Superior temporal gyrus (tissue), 1 donor: ENCODE measurements at regions not wholly inside any gene's neighbourhood (a gene's known extent, or its start where the extent isn't known, plus 50 kb on each side); places are given as distances from the start of the nearest gene placed in this dataset.

ENCODE experiments used
- DNase-seq: peaks from one replicate; pipeline ENCODE4 v3.0.0-alpha.2; 2016; ENCODE audit errors: extremely low spot score

DNA sequence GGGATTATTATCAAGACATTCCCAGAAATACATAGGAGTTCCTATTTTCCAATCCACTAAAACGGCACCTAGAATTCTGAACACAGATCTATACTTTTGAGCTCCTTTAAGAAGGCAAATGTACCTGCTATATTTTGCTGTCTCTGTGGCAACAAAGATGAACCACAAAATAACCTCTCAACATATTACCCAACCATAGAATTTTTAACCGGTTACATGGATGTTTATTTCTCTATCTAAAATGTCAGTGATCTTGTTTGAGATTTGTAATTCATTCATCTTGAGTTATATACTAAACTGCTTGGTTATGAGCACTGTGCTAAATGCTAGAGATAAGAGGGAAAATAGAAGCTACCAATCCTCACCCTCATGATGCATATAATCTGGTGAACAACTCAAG is 117.5 kb upstream of the HMGCLL1 start:
- DNase-seq = no peak

DNA sequence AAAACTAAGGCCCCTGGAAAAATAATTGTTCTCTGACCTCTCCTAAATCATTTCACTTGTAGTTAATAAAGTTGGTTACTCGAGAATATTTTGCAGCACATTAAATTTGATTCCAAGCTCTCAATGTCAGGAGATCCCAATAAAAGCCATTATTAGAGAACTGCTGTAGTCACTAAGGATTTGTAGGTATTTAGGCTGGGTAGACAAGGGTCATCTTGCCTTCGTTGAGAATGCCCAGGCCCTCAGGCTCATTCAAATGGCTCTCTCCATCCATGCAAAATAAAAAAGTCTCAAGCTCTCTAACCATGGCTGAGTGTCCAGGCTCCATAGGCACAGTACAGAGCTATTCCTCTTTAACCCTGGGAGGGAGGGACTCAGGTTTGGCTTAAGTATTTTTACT is 117.0 kb upstream of the HMGCLL1 start:
- DNase-seq = no peak

GRCh38 chr6:55694759-55695158 is 115.8 kb upstream of the HMGCLL1 start:
- DNase-seq = no peak

DNA sequence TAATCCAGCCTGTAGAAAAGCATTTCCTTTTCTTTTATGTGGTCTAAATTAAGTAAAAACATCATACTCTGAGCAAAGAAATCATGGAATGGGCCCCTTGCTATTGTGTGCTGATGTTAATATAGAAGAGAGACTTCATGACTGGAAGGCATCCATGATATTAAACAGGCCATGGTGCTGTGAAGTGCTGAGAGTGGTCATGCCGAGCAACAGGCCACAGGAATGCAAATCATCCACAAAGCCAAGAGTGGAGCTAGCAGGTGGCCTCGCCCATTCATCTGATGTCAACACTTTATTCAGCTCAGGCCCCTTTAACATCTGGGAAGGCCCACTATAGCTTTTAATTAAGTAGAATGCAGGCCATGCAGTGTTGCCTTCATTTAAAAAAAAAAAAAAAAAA is 115.2 kb upstream of the HMGCLL1 start:
- DNase-seq = no peak

DNA sequence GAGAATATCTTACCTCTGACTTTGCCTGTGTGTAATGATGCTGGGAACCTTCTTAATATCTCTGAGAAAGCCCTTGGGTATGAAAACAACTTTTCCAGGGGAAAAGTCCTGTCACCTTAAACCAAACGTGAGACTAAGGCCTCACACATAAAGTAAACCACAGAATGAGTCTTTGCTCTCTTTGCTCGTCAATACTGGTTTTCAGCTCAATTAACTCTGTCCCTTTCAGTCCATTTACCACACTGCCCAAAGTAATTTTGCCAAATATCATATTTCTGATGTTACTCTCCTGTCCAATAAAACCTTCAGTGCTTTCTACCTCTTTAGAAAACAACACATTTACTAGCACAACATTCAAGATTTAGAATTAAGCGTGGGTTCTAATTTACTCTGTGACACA is 100.5 kb upstream of the HMGCLL1 start:
- no peak for DNase-seq

GRCh38 chr6:55678330-55679224 is 99.6 kb upstream of the HMGCLL1 start:
- no peak for DNase-seq

DNA sequence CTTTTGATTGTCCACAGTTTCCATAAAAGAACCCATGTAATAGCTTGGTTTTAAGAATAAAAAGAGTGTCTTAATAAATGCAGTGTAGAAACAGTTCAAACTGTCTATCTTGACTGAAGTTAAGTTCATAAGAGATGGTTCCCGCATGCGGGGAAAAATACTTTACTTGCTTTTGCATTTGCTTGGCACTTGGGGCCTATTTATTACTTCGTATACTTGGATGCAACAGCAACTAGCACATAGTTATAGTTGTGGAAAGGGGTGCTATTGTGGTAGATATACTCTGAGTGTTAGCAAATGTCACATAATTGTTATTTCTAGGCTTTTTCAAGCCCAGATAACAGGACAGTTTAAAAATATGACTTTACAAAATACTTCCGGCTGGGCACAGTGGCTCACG is 97.7 kb upstream of the HMGCLL1 start:
- DNase-seq = no peak

DNA sequence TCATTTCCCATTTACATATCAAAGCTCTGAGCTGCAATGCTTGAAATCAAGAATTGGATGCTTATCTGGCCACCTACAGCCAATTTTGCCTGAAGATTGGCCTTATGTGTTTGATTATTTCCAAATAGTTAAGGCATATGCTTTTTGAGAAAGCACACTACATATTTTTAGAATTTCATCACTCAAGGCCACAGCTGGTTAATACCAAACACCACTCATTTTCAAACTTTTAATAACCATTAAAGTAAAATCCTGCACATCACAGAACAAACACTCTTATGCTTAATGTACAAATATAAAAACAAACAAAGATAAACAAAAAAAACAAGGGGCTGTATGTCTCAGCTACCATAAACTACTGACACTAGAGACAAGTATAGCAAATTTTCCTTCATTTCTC is 96.9 kb upstream of the HMGCLL1 start:
- DNase-seq = no peak

DNA sequence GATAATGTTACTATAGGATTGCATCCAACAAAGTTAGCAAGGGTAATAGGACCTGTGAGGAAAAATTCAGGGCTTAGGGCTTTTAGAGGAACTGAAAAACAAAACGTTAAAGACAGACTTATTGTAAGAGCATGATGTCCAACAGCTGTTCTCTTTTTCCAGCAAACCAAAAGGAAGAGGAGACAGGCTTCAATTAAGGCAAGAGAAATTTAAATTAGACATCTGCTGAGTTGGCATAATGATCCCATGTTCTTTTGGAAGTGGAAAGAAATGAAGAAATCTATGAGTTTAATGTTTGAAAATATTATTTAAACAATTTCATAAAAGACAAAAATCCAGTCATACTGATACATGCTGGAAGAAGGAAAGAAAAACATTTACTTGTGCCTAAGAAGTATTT is 95.7 kb upstream of the HMGCLL1 start:
- DNase-seq = no peak

GRCh38 chr6:55670850-55671413 is 91.9 kb upstream of the HMGCLL1 start:
- DNase-seq = no peak

DNA sequence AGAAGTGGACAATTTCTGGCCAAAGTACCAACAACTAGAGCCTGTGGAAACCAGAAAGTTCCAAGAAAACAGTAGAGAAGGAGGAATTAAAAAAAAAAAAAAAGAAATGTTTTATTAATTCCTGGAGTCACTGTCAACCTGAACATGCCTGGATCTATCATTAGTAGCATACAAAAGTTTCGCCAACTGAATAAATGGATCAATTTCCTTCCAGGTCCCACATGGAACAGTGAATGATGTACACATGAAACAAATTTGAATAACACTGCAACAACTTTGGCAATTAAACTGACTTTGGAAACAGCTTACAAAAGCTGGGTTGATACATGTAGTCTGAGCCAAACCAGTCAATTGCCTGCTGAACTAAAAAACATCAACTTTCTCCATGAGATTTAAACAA is 90.0 kb upstream of the HMGCLL1 start:
- DNase-seq = no peak

- no peak for DNase-seq
Measured at GRCh38 chr6:55668591-55668990, 89.6 kb upstream of the HMGCLL1 start.

- no peak for DNase-seq
Measured at GRCh38 chr6:55667341-55667740, 88.3 kb upstream of the HMGCLL1 start.

DNA sequence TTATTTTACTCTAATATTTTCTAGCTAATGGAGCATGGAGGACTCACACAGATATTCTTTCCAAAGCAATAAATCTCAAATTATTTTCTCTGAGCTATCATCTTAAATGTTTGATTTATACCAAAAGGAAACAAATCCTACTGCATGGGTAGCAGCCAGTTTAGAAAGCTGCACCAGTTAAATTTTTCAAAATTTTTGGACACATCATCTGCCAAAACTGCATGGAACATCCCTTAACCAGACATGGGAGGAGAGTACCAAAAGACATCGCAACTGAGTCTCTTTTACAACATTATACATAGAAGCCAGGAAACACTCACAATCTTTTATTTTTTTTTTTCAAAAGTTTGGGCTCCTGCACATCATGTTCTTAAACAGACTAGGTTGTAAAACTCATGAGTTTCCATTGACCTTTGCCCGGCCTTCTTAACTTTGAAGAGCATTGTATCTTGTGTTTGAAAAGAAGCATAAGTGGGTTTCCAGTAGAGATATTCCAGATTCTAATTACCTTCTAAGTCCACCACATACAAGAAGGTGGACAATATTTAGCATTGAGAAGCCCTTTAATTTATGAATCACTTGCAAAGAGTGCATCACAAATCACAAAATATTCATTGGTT is 87.7 kb upstream of the HMGCLL1 start:
- DNase-seq = no peak

GRCh38 chr6:55666037-55666436 is 87.0 kb upstream of the HMGCLL1 start:
- DNase-seq = no peak

DNA sequence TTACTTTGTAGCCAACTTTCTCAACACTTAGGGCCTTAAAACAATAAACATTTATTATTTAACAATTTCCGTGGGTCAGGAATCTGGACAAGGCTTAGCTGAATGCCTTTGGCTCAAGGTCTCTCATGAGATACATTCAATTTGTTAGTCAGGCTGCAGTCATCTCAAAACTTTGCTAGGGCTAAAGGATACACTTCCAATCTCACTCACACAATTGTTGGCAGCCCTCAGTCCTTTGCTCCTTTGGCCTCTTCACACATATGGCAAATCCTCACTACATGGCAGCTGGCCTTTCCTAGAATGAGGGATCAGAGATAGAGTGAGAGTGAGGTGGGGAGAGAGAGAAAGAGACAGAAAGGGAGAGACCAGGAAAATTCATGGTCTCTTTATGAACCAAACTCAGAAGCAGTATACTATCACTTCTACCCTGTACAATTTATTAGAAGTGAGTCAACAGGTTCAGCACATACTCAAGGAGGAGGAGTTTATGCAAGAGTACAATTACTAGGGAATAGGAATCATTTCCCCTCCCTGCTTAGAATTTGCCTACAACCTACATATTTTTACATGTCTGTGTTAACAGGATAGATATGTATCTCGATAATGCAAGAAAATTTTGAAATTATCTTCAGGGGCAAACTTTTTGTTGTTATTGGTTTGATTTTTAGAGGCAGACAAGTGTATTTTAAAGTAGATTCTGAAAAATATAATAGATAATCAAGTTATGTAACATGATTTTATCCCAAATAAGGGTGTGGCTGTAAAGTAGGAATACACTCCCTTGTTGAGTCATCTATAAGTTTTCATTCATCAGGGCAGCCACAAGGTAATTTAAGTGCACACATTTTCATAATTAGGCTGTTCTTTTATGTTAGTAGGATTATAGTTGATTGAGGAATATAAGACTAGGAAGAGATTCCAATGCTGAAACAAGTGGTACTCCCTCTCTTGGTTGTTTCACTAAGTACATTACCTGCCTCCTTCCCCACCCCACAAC is 85.9 kb upstream of the HMGCLL1 start:
- DNase-seq = no peak

DNA sequence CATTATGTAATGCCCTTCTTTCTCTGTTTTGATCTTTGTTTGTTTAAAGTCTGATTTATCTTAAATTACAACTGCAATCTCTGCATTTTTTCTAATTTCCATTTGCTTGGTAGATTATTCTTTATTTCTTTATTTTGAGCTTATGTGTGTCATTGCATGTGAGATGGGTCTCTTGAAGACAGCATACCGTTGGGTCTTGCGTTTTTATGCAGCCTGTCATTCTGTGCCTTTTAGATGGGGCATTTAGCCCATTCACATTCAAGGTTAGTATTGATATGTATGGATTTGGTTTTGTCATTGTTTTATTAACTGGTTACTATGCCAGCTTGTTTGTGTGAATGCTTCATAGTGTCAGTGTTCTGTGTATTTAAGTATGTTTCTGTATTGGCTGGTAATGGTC is 84.9 kb upstream of the HMGCLL1 start:
- DNase-seq = no peak

- no peak for DNase-seq
Measured at GRCh38 chr6:55659304-55659703, 80.3 kb upstream of the HMGCLL1 start.

DNA sequence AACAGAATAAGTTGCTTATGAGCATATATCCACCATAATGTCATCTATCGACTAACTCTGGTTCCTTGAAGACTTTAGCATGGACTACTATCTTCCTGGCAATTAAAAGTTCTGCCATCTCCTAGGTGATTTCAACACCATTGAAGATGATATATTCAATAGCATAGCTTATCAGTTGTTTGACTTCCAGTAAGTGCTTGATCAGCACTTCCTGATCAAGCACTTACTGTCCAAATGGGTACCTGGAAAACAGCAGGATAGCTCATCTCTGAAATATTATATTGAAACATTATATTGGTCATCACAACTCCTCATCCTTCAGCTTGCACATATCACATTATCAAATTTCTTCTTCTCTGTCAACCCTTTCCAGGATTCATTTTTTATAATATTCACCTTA is 75.5 kb upstream of the HMGCLL1 start:
- no peak for DNase-seq

DNA sequence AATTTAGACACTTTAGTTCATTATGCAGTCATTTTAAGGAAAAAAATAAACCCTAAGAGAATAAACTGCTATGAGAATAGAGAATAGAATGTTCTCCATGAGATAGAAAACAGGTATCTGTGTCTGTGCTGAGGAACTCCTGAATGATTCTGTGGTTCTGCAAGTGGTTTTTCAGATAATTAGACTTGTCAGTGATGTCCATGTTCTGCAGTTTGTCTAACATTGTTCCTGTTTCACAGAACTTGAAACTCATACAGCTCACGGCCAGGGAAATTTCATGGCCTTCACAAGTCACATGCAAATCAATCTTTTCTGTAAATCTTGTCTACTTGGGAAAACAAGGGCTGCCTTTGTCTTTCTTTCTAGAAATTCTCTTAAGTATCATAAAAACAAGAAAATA is 73.4 kb upstream of the HMGCLL1 start:
- DNase-seq = no peak

DNA sequence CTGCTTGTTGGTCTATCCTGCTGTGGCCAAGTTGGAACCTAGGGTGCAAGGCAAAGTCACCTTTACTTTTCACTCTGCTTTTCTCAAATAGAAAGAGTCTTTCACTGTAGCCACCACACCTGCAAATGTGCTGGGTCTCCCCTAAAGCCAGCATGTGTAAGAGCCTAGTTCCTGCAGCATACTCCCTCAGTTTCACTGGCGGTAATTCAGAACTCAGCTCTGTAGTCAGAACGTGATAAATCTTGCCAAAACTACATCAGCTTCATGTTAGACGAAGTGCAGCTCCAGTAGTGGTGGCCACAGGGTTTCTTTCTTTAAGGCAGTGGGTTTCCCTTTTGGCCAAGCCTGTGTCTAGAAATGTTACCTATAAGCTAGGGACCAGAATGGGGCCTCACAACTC is 72.0 kb upstream of the HMGCLL1 start:
- DNase-seq = no peak

DNA sequence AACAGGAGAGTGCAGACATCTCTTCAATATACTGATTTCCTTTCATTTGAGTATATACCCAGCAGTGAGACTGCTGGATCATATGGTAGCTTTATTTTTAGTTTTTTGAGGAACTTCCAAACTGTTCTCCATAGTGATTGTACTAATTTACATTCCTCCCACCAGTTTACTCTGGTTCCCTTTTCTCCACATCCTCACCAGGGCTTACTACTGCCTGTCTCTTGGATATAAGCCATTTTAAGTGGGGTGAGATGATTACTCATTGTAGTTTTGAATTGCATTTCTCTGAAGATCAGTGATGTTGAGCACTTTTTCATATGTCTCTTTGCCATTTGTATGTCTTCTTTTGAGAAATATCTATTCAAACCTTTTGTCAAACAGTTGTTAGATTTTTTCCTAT is 64.9 kb upstream of the HMGCLL1 start:
- peak; percentile 50 for DNase-seq
